PC-9 (cell line): ENCODE measurements at regions not wholly inside any gene's neighbourhood (a gene's known extent, or its start where the extent isn't known, plus 50 kb on each side); places are given as distances from the start of the nearest gene placed in this dataset.

Experiments used
- CTCF ChIP-seq: fragments of 200-600 bp; sonication (generic); conservative IDR thresholded peaks from 2 replicates; pipeline ENCODE4 v1.6.1; 2017; ENCODE audit warnings: mixed run types, antibody characterized with exemption, mild to moderate bottlenecking, moderate library complexity
- EZH2 ChIP-seq: fragments of 200-600 bp; sonication (generic); IDR thresholded peaks from 2 replicates; pipeline ENCODE4 v1.8.0; 2017; ENCODE audit warnings: antibody characterized with exemption, low read depth

GRCh38 chr6:164214066-164214465, 799.5 kb downstream of the QKI start:
- TF ChIP-seq CTCF (no peak), EZH2 (no peak)
